AG04449 (cell line): ENCODE measurements at regions not wholly inside any gene's neighbourhood (a gene's known extent, or its start where the extent isn't known, plus 50 kb on each side); places are given as distances from the start of the nearest gene placed in this dataset.

Experiments used
- CTCF ChIA-PET: fragments of 350-600 bp; formaldehyde crosslinking; extraction: SDS; loops from one replicate; lab custom pipeline; 2021; ENCODE audit warnings: antibody characterized with exemption; lab: Yijun Ruan, JAX
- POLR2A ChIA-PET: fragments of 400-600, 350-600 bp; formaldehyde crosslinking; extraction: SDS; loops from one replicate; lab custom pipeline; 2020; ENCODE audit warnings: antibody characterized with exemption, inconsistent platforms; lab: Yijun Ruan, JAX
- DNase-seq: peaks from one replicate; pipeline ENCODE4 v3.0.0-alpha.2; 2010; ENCODE audit warnings: low read depth, low spot score
- H3K4me3 ChIP-seq: 2 replicates; pipeline ENCODE4 v1.5.1; 2011; ENCODE audit warnings: low read depth, mild to moderate bottlenecking, control low read depth, low read length
- TF ChIP-seq, protein P1 (sequence below): IDR thresholded peaks from one replicate; pipeline ENCODE4 v1.5.1; 2011; ENCODE audit warnings: mild to moderate bottlenecking, moderate library complexity, low read length, control low read depth, inconsistent platforms; ENCODE audit not compliant: insufficient read depth; ENCODE audit errors: missing control alignments

DNA sequence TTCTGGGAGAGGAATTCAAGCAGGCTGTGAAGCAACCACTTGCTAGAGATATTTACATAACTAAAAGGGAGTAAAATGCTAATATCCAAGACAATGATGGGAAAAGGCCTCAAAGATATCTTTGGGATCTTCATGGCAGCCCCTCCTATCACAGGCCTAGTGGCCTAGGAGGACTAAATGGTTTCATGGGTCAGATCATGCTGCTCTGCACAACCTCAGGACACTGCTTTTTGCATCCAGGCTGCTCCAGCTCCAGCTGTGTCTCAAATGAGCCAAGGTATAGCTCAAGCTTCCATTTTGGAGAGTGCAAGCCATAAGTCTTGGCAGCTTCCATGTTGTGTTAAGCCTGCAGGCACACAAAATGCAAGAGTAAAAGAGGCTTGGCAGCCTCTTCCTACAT, 195.6 kb upstream of the SSTR1 start:
- ChIA-PET CTCF (interaction anchor here (1.4 kb wide), 1 partner anchor 24 kb away, joined by 4 read pairs; no protein-coding TSS in a partner anchor), POLR2A (no interaction called here)
- H3K4me3 ChIP-seq, result no peak overlapping the region
- DNase-seq, result no peak
- TF ChIP-seq, protein P1, sequence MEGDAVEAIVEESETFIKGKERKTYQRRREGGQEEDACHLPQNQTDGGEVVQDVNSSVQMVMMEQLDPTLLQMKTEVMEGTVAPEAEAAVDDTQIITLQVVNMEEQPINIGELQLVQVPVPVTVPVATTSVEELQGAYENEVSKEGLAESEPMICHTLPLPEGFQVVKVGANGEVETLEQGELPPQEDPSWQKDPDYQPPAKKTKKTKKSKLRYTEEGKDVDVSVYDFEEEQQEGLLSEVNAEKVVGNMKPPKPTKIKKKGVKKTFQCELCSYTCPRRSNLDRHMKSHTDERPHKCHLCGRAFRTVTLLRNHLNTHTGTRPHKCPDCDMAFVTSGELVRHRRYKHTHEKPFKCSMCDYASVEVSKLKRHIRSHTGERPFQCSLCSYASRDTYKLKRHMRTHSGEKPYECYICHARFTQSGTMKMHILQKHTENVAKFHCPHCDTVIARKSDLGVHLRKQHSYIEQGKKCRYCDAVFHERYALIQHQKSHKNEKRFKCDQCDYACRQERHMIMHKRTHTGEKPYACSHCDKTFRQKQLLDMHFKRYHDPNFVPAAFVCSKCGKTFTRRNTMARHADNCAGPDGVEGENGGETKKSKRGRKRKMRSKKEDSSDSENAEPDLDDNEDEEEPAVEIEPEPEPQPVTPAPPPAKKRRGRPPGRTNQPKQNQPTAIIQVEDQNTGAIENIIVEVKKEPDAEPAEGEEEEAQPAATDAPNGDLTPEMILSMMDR, result no peak

DNA sequence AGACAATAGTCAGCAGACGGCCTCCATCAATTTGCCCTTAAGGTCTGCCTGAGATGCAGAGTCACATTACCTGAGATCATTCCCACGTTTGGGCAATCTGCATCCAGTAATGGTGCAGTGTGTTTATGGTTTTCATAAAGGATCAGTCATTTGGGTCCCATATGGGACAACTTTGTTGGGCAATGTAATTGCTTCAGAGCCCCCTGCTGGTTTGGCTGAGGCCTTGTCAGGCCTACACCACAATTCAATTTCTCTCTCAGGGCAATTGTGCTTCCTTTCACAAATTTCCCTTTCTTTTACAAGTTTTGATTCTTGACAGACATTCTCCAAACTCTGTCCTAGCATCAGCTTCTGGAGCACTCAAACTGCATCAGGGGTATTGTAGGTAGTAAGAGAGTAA, 191.2 kb upstream of the SSTR1 start:
- ChIA-PET POLR2A (no interaction called here), CTCF (no interaction called here)
- TF ChIP-seq, protein P1, result no peak

DNA sequence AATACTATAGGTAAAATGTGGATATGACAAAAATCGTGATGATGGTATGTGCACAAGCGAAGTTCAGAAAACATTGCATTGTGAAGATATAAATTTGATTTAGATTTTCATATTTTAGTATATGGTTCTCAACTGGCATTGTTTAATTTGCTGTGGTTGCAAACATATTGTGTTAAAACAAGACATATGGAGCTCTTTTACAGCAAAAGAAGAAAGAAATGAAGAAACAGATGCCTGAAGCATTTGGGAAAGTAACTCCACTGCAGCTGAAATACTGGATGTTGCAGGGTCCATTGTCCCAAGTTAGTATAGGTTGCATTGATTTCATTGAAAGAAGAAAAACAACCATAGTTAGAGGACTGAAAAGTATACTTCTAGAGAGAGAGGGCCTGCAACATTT, 185.8 kb upstream of the SSTR1 start:
- POLR2A ChIA-PET, result no interaction called here
- no peak for DNase-seq
- no peak overlapping the region for H3K4me3 ChIP-seq
- TF ChIP-seq, protein P1, result no peak
- CTCF ChIA-PET, result interaction anchor here (1.6 kb wide), 1 partner anchor 12 kb away, joined by 3 read pairs; no protein-coding TSS in a partner anchor

More for the DNA sequence above, 191.2 kb upstream of the SSTR1 start:
- no peak for DNase-seq
- no peak overlapping the region for H3K4me3 ChIP-seq

DNA sequence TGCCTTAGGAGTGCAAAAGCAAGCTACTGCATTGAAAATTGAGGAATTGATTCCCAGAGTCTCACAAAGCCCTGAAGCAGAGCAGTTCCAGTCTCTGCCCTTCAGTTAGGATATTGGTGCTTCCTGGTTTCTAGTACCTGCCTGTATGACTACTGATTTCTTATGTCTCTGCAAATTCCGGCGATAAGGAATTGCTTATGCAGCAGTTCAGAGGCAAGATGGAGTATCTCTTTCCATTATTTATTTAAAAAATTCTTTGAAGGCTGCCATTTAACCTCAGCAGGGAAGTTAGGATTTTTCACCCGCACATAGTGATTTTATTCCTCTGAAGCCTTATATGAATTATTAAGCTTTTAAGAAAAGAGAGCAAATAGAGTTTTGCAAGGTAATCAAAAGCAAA, 184.9 kb upstream of the SSTR1 start:
- ChIA-PET POLR2A (no interaction called here), CTCF (interaction anchor here (1.6 kb wide), 1 partner anchor 13 kb away, joined by 3 read pairs; no protein-coding TSS in a partner anchor)
- no peak overlapping the region for H3K4me3 ChIP-seq
- no peak for DNase-seq
- TF ChIP-seq, protein P1, result no peak

DNA sequence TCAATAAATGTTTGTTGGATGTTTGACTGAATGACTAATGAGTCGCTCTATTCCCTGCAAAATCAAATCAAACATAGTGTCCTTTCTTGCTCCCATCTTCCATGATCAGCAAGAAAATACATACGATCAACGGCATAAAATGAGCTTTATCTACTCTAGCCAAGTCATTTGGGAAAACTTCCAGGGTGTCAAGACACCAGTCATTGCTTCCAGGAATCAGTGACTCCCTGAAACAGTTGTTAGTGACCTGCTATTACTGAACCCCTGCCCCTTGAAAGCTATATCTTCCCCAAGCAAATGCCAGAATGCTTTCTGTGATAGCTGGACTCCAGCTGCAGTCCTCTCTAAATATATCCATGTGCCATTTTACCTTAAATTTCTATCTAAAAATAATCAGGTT, 169.5 kb upstream of the SSTR1 start:
- ChIA-PET POLR2A (no interaction called here), CTCF (interaction anchor here (0.8 kb wide), 1 partner anchor 171 kb away, joined by 3 read pairs; no protein-coding TSS in a partner anchor)
- DNase-seq, result no peak
- TF ChIP-seq, protein P1, result no peak
- no peak overlapping the region for H3K4me3 ChIP-seq

DNA sequence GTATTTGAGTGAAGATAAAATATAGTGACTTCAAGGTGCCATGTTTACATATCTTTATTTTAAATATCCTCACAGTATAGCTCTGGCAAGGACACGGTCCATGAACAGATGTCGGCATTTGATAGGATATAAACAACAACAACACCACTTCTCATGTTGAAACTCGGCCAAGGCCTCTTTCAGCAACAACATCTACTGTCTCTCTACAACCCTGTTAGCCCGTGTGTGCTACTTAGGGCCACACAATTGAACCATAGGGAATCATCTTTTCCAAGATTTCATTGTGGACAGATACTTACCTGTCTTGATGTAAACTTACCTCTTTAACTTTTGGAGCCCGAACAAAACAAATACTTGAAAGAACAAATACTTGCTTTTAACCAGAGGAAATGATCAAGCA, 168.7 kb upstream of the SSTR1 start:
- TF ChIP-seq, protein P1, result no peak
- CTCF ChIA-PET, result no interaction called here
- DNase-seq, result no peak

More for the DNA sequence above, 168.7 kb upstream of the SSTR1 start:
- POLR2A ChIA-PET, result no interaction called here
- H3K4me3 ChIP-seq, result no peak overlapping the region
